Karpas-422 (cell line): ENCODE measurements at regions not wholly inside any gene's neighbourhood (a gene's known extent, or its start where the extent isn't known, plus 50 kb on each side); places are given as distances from the start of the nearest gene placed in this dataset.

Experiments used
- DNase-seq: peaks from one replicate; pipeline ENCODE4 v3.0.0-alpha.2; 2015
- H2AFZ ChIP-seq: fragments of 200-600 bp; sonication (generic); 2 replicates; pipeline ENCODE4 v1.6.1; 2014; ENCODE audit warnings: antibody characterized with exemption, low read length, mixed read lengths
- H3K27ac ChIP-seq: fragments of 200-600 bp; sonication (generic); 2 replicates; pipeline ENCODE4 v1.5.1; 2014; ENCODE audit warnings: mild to moderate bottlenecking, low read length, moderate library complexity
- H3K27me3 ChIP-seq: fragments of 200-600 bp; sonication (generic); 2 replicates; pipeline ENCODE4 v1.6.1; 2014; ENCODE audit warnings: low read length, mixed read lengths
- H3K36me3 ChIP-seq: fragments of 200-600 bp; sonication (generic); 2 replicates; pipeline ENCODE4 v1.6.1; 2014; ENCODE audit warnings: low read length, mixed read lengths; ENCODE audit not compliant: insufficient read depth
- H3K4me1 ChIP-seq: fragments of 200-600 bp; sonication (generic); 2 replicates; pipeline ENCODE4 v1.6.1; 2014; ENCODE audit warnings: mild to moderate bottlenecking, low read length, mixed read lengths
- H3K4me2 ChIP-seq: fragments of 200-600 bp; sonication (generic); 2 replicates; pipeline ENCODE4 v1.6.1; 2014; ENCODE audit warnings: low read length, low read depth, mild to moderate bottlenecking; ENCODE audit not compliant: poor library complexity, severe bottlenecking
- H3K4me3 ChIP-seq: fragments of 200-600 bp; sonication (generic); 2 replicates; pipeline ENCODE4 v1.5.1; 2014; ENCODE audit warnings: mild to moderate bottlenecking, antibody characterized with exemption, low read length, mixed read lengths
- H3K79me2 ChIP-seq: fragments of 200-600 bp; sonication (generic); 2 replicates; pipeline ENCODE4 v1.6.1; 2014; ENCODE audit warnings: mild to moderate bottlenecking, low read length, mixed read lengths
- H3K9ac ChIP-seq: fragments of 200-600 bp; sonication (generic); 2 replicates; pipeline ENCODE4 v1.6.0; 2014; ENCODE audit warnings: low read length
- H3K9me2 ChIP-seq: fragments of 200-600 bp; sonication (generic), shearing (Covaris generic); replicated peaks from 2 replicates; pipeline ENCODE4 v1.6.0; 2014; ENCODE audit warnings: mild to moderate bottlenecking, low read length, moderate library complexity; ENCODE audit not compliant: insufficient read depth
- H3K9me3 ChIP-seq: fragments of 300-700, 200-600 bp; sonication (generic); 2 replicates; pipeline ENCODE4 v1.6.1; 2014; ENCODE audit warnings: low read length, mixed read lengths
- H4K20me1 ChIP-seq: fragments of 200-600 bp; sonication (generic); 2 replicates; pipeline ENCODE4 v1.6.1; 2014; ENCODE audit warnings: mild to moderate bottlenecking, antibody characterized with exemption, low read length, low read depth; ENCODE audit not compliant: insufficient read depth

- Histone ChIP-seq H3K27me3 (no peaks in the 10 kb centered on the region), H3K9me2 (no peaks in the 10 kb centered on the region), H3K79me2 (no peaks in the 10 kb centered on the region), H3K9ac (no peak overlapping the region), H3K4me2 (no peak overlapping the region), H3K9me3 (no peaks in the 10 kb centered on the region), H4K20me1 (no peaks in the 10 kb centered on the region), H3K27ac (no peak overlapping the region), H3K4me3 (no peak overlapping the region), H3K4me1 (no peaks in the 10 kb centered on the region), H3K36me3 (no peaks in the 10 kb centered on the region), H2AFZ (no peak overlapping the region)
- DNase-seq = no peak
Measured at GRCh38 chr4:86442881-86443280, 83.0 kb upstream of the MAPK10 start.

GRCh38 chr4:86443495-86443894 lies 83.6 kb upstream of the MAPK10 start:
- no peaks in the 10 kb centered on the region for H3K4me1 ChIP-seq
- H3K4me3 ChIP-seq = no peak overlapping the region
- H3K36me3 ChIP-seq = no peaks in the 10 kb centered on the region
- no peaks in the 10 kb centered on the region for H3K9me3 ChIP-seq
- no peaks in the 10 kb centered on the region for H3K79me2 ChIP-seq
- DNase-seq = no peak
- H3K9me2 ChIP-seq = no peaks in the 10 kb centered on the region
- H3K27ac ChIP-seq = no peak overlapping the region
- no peaks in the 10 kb centered on the region for H3K27me3 ChIP-seq
- no peaks in the 10 kb centered on the region for H4K20me1 ChIP-seq
- no peak overlapping the region for H2AFZ ChIP-seq
- H3K9ac ChIP-seq = no peak overlapping the region
- H3K4me2 ChIP-seq = no peak overlapping the region

- Histone ChIP-seq H3K36me3 (no peaks in the 10 kb centered on the region), H3K9ac (no peak overlapping the region), H3K27me3 (no peaks in the 10 kb centered on the region), H2AFZ (no peak overlapping the region), H3K79me2 (no peaks in the 10 kb centered on the region), H3K4me2 (no peak overlapping the region), H3K4me1 (no peaks in the 10 kb centered on the region), H3K27ac (no peak overlapping the region), H3K4me3 (no peak overlapping the region), H3K9me2 (no peaks in the 10 kb centered on the region), H4K20me1 (no peaks in the 10 kb centered on the region), H3K9me3 (no peaks in the 10 kb centered on the region)
- no peak for DNase-seq
Measured at GRCh38 chr4:86446996-86447395, 87.1 kb upstream of the MAPK10 start.

- Histone ChIP-seq H3K4me3 (no peak overlapping the region), H3K4me2 (no peak overlapping the region), H3K9me3 (no peaks in the 10 kb centered on the region), H3K27ac (no peak overlapping the region), H3K9me2 (no peaks in the 10 kb centered on the region), H3K9ac (no peak overlapping the region), H3K4me1 (no peaks in the 10 kb centered on the region), H2AFZ (no peak overlapping the region), H4K20me1 (no peaks in the 10 kb centered on the region), H3K27me3 (no peaks in the 10 kb centered on the region), H3K36me3 (no peaks in the 10 kb centered on the region), H3K79me2 (no peaks in the 10 kb centered on the region)
- DNase-seq = no peak
Measured at GRCh38 chr4:86448871-86449270, 89.0 kb upstream of the MAPK10 start.

DNA sequence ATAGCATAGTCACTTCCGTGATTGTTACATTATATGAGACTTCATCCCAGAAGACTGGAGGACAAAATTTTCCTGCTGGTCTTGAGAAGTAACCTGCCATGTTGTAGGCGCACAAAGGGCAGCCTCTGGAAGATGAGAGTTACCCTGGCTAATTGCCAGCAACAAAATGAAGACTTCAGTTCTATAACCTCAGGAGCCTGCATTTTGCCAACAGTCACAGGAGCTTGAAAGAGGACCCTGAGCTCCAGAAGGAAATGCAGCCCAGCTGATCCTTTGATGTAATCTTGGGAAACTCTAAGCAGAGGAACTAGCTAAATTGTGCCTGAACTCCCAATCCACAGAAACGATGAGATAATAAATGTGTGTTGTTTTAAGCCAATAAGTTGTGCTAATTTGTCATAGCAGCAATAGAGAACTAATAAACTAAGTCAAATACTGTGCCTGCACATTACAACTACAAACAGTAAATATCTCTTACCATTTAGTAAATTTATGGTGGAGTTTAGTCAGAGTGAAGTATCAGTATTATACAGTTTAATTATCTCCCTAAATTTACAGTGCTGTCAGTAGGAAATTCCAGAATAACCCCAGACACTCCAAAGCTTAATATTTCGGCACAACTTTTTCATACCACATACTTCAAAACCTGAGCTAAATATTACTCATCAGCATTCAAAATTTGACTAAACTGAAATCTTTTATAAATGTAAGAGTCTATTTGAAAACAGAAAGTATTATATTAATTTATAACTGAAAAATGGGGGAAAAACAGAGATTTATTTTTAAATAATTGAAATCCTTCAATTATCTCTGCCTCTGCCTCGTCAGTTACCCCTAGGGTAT lies 90.1 kb upstream of the MAPK10 start:
- no peaks in the 10 kb centered on the region for H3K79me2 ChIP-seq
- no peak for DNase-seq
- no peak overlapping the region for H3K4me2 ChIP-seq
- H3K36me3 ChIP-seq = no peaks in the 10 kb centered on the region
- no peak overlapping the region for H3K4me3 ChIP-seq
- H3K9me2 ChIP-seq = no peaks in the 10 kb centered on the region
- no peaks in the 10 kb centered on the region for H3K27me3 ChIP-seq
- H3K27ac ChIP-seq = no peak overlapping the region
- H3K4me1 ChIP-seq = no peaks in the 10 kb centered on the region
- H3K9ac ChIP-seq = no peak overlapping the region
- H3K9me3 ChIP-seq = no peaks in the 10 kb centered on the region
- H4K20me1 ChIP-seq = no peaks in the 10 kb centered on the region
- H2AFZ ChIP-seq = no peak overlapping the region

DNA sequence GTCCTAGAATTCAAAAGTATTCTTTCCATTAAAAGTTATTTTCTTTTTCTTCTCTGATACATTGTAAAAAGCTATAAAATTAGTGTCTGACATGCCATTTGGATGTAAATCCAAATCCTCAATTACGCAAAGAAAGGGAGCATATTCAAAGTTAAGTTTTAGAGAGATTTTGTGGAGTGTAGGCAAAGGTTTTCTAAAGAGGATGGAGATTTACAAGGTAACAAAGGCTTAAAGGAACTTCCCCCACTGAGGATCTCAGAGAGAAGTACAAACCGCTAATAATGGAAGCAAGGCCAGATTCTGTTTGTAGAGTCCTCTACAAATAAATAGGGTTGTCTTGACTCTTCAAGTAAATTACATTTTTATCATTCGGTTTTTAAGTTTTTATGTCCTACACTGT lies 91.0 kb upstream of the MAPK10 start:
- no peaks in the 10 kb centered on the region for H3K4me1 ChIP-seq
- H3K4me2 ChIP-seq = no peak overlapping the region
- no peaks in the 10 kb centered on the region for H4K20me1 ChIP-seq
- H3K4me3 ChIP-seq = no peak overlapping the region
- no peak overlapping the region for H3K9ac ChIP-seq
- H3K36me3 ChIP-seq = no peaks in the 10 kb centered on the region
- no peak overlapping the region for H3K27ac ChIP-seq
- H3K9me2 ChIP-seq = no peaks in the 10 kb centered on the region
- H3K9me3 ChIP-seq = no peaks in the 10 kb centered on the region
- no peaks in the 10 kb centered on the region for H3K79me2 ChIP-seq
- no peak for DNase-seq
- H3K27me3 ChIP-seq = no peaks in the 10 kb centered on the region
- no peak overlapping the region for H2AFZ ChIP-seq

- no peak overlapping the region for H3K27ac ChIP-seq
- no peaks in the 10 kb centered on the region for H3K79me2 ChIP-seq
- H4K20me1 ChIP-seq = no peaks in the 10 kb centered on the region
- no peaks in the 10 kb centered on the region for H3K9me3 ChIP-seq
- no peaks in the 10 kb centered on the region for H3K36me3 ChIP-seq
- no peak overlapping the region for H3K4me3 ChIP-seq
- H3K4me2 ChIP-seq = no peak overlapping the region
- H3K27me3 ChIP-seq = no peaks in the 10 kb centered on the region
- H3K9ac ChIP-seq = no peak overlapping the region
- no peaks in the 10 kb centered on the region for H3K9me2 ChIP-seq
- DNase-seq = no peak
- no peaks in the 10 kb centered on the region for H3K4me1 ChIP-seq
- no peak overlapping the region for H2AFZ ChIP-seq
Measured at GRCh38 chr4:86451560-86452330, 91.9 kb upstream of the MAPK10 start.

GRCh38 chr4:86452422-86452891 lies 92.6 kb upstream of the MAPK10 start:
- H3K9me2 ChIP-seq = no peaks in the 10 kb centered on the region
- DNase-seq = no peak

More at GRCh38 chr4:86452422-86452891, 92.6 kb upstream of the MAPK10 start:
- no peaks in the 10 kb centered on the region for H3K4me1 ChIP-seq
- no peaks in the 10 kb centered on the region for H3K27me3 ChIP-seq
- H3K36me3 ChIP-seq = no peaks in the 10 kb centered on the region
- H3K27ac ChIP-seq = no peak overlapping the region
- no peak overlapping the region for H3K4me3 ChIP-seq
- no peak overlapping the region for H3K4me2 ChIP-seq
- no peak overlapping the region for H3K9ac ChIP-seq
- H2AFZ ChIP-seq = no peak overlapping the region
- no peaks in the 10 kb centered on the region for H4K20me1 ChIP-seq
- no peaks in the 10 kb centered on the region for H3K9me3 ChIP-seq
- H3K79me2 ChIP-seq = no peaks in the 10 kb centered on the region
